HG02973 (cell line): ENCODE measurements at regions not wholly inside any gene's neighbourhood (a gene's known extent, or its start where the extent isn't known, plus 50 kb on each side); places are given as distances from the start of the nearest gene placed in this dataset.

ENCODE experiments used
- ATAC-seq: cut with Tn5 transposase; IDR thresholded peaks from one replicate; pipeline ENCODE4 v1.9.1; 2021; ENCODE audit warnings: moderate library complexity; ENCODE audit not compliant: unreplicated experiment

GRCh38 chr4:185921583-185922555, 109.9 kb upstream of the SORBS2 start:
- ATAC-seq = no peak

- no peak for ATAC-seq
These were observed 112.6 kb upstream of the SORBS2 start for GRCh38 chr4:185924458-185925044.

- ATAC-seq = no peak
These were observed 113.9 kb upstream of the SORBS2 start for GRCh38 chr4:185925910-185926360.

GRCh38 chr4:185931375-185931774, 119.4 kb upstream of the SORBS2 start:
- ATAC-seq = no peak

GRCh38 chr4:185931986-185932385, 120.0 kb upstream of the SORBS2 start:
- no peak for ATAC-seq

- ATAC-seq = no peak
These were observed 120.5 kb upstream of the SORBS2 start for GRCh38 chr4:185932491-185932890.

- ATAC-seq = no peak
These were observed 121.1 kb upstream of the SORBS2 start for GRCh38 chr4:185933078-185933581.

GRCh38 chr4:185936650-185937376, 124.8 kb upstream of the SORBS2 start:
- no peak for ATAC-seq

GRCh38 chr4:185938654-185939053, 126.7 kb upstream of the SORBS2 start:
- no peak for ATAC-seq

- no peak for ATAC-seq
These were observed 127.5 kb upstream of the TLR3 start for GRCh38 chr4:185941461-185941860.

GRCh38 chr4:185945252-185945651, 123.7 kb upstream of the TLR3 start:
- no peak for ATAC-seq

GRCh38 chr4:185945906-185946305, 123.0 kb upstream of the TLR3 start:
- ATAC-seq = peak; percentile 50

- ATAC-seq = no peak
These were observed 118.1 kb upstream of the TLR3 start for GRCh38 chr4:185950891-185951290.

GRCh38 chr4:185955151-185955770, 113.7 kb upstream of the TLR3 start:
- ATAC-seq = no peak

- ATAC-seq = no peak
These were observed 113.0 kb upstream of the TLR3 start for GRCh38 chr4:185955826-185956543.

GRCh38 chr4:185956544-185956940, 112.4 kb upstream of the TLR3 start:
- no peak for ATAC-seq

GRCh38 chr4:185958094-185958747, 110.7 kb upstream of the TLR3 start:
- ATAC-seq = no peak

GRCh38 chr4:185965426-185966384, 103.3 kb upstream of the TLR3 start:
- peak; percentile 78 for ATAC-seq

- ATAC-seq = no peak
These were observed 102.4 kb upstream of the TLR3 start for GRCh38 chr4:185966549-185966948.
